Stimulated activated CD4-positive, alpha-beta T cell treated with anti-CD3 and anti-CD28 coated beads, Interleukin-1b, Interleukin-23, amount 100 ng/mL, for 1 hour (primary cell): ENCODE measurements at regions not wholly inside any gene's neighbourhood (a gene's known extent, or its start where the extent isn't known, plus 50 kb on each side); places are given as distances from the start of the nearest gene placed in this dataset.

Source experiments
- DNase-seq, 2 donors: peaks; one replicate each; pipeline ENCODE4 v3.0.0-alpha.2; 2020; ENCODE audit warnings: low read depth in 2 of 2

- DNase-seq = no peak
Observed at GRCh38 chr15:93719921-93720351, 511.4 kb upstream of the MCTP2 start.

GRCh38 chr15:93716615-93717231, 514.6 kb upstream of the MCTP2 start:
- DNase-seq = no peak

DNA sequence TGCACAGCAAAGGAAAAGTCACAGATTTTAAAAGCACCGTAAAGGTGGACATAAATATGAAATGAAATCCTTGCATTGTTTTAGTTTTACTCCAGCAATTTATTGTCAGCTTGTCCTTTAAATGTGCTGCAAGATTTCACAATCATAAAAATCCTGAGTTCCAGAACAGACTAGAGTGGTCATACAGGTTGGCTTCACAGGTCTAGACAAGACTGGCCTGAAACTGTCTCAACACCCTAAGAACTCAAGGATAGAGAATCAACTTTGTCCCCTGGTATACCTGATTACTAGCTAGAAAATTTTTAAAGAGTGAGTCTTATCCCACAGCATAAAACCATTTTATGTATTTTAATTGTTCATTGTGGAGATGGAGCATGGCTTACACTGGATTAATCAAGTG, 521.7 kb upstream of the MCTP2 start:
- no peak for DNase-seq

GRCh38 chr15:93708724-93709445, 522.5 kb upstream of the MCTP2 start:
- no peak for DNase-seq

- DNase-seq = no peak
Observed at GRCh38 chr15:93707751-93708150, 523.6 kb upstream of the MCTP2 start.

- no peak for DNase-seq
Observed at GRCh38 chr15:93706495-93707292, 524.7 kb upstream of the MCTP2 start.

DNA sequence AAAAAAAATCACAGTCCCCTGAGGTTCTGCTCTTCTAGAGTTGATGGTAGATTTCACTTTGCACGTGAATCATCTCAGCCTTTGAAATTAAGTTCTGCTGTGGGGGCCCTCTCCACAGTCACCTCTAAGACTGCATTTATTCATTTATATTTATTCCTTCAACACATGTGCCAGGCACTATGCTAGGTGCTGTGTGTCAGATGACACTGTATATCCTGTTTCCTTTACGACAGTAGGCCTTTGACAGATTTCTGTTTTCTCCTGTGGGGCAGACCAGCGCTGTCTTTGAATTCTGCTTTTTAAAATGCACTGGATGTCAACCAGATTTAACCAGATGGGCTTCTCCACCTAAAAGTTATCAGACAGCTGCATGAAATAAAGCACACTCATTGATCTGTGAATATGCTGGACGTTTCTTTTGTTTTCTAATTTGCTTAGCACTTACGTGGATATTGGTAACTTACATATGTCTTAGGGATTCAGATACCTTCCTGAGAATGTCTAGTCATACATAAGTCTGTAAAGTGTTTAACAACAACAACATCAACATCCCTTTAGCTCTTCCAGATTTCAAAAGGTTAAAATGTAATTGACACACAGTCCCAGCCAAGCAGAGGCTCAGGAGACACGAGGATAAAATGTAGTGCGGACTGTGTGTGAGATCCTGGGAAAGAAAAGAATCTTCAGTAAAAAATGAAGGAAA, 525.5 kb upstream of the MCTP2 start:
- DNase-seq = no peak

DNA sequence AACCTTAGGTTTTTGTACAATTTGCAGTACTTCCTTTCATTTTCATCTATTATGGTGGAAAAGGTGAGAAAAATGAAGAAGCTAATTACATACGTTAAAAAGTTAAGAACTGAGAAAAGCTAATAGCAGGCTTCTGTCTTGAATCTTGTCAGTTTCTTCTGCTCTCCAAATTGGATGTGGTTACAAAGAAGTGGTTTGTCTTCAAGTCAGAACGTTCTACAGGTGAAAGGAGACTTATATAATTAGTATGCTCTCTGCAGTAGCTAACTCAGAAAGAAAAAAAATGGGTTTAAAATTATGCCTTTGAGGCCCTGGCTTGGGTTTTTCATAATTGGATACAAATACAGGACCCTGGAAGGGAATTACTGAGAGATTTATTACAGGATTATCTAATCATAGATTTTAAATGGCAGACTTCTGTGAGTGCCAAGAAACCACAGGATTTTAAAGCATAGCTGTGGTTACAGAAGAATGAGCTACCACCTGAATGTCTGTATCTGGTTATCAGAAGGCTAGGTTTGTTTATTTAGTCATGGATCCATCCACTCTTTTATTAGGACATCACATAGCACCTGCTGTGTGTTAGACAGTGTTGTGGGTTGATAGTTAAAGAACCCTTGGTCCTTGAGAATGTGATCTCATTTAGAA, 528.1 kb upstream of the MCTP2 start:
- DNase-seq = no peak

DNA sequence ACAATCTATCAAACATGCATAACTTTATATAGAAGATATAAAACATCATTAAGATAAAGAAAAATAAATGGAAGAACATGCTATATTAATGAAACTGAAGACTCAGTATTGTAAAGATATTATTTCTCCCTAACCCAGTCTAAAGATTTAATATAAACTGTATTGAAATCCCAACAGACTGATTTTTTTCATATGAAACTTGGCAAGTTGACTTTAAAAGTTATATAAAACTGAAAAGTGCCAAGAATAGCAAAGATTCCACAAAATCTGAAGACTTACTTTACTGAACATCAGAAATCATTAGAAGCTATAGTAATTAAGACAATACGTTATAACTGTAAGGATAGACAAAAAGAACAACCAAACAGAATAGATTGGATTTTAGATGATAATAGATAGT, 531.3 kb upstream of the MCTP2 start:
- no peak for DNase-seq

- no peak for DNase-seq
Observed at GRCh38 chr15:93694033-93694432, 537.3 kb upstream of the MCTP2 start.

DNA sequence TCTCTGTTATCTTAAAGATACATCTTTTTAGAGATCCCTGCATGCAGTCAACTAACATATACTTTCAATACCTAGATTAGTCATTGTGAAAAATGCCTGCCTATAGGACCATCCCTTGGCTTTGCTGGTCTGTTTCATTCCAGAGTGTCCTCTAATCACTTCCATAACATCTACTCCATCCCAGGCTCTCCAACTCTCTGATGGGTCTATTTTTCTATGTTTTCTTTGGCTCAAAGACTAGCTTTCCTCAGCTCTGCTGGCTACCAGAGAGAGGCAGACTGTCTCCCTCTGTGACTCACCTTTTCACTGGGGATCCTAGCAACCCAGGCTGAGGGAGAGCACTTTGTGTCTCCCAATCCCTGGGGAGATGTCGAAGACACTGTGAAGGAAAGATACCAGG, 547.7 kb upstream of the MCTP2 start:
- no peak for DNase-seq

DNA sequence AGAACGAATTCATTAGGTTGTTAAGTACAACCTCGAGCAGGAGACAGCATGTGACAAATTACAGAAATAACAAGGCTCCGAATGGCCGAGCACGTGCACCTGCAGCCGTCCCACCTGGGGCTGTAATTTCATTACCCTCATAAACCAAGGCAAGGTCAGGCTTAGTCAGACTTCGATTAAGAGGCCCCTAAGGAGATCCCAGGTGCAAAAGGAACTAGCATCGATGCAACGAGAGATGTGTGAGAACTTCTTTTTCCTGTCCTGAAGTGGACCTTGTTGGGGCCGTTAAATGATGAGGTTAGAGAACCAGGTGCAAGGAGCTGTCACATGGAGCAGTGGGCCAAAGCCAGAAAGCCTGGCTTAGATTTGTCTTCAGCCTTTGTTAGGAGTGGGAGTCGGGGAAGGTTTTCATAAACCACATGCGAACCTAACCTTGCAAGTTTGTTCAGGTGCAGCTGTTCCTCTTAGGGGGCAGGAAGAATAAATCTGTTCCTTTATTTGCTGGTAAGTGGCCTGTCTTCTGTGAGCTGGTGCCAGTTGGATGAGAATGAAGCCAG, 559.9 kb upstream of the MCTP2 start:
- DNase-seq = no peak

GRCh38 chr15:93670931-93671330, 560.4 kb upstream of the MCTP2 start:
- DNase-seq = no peak

DNA sequence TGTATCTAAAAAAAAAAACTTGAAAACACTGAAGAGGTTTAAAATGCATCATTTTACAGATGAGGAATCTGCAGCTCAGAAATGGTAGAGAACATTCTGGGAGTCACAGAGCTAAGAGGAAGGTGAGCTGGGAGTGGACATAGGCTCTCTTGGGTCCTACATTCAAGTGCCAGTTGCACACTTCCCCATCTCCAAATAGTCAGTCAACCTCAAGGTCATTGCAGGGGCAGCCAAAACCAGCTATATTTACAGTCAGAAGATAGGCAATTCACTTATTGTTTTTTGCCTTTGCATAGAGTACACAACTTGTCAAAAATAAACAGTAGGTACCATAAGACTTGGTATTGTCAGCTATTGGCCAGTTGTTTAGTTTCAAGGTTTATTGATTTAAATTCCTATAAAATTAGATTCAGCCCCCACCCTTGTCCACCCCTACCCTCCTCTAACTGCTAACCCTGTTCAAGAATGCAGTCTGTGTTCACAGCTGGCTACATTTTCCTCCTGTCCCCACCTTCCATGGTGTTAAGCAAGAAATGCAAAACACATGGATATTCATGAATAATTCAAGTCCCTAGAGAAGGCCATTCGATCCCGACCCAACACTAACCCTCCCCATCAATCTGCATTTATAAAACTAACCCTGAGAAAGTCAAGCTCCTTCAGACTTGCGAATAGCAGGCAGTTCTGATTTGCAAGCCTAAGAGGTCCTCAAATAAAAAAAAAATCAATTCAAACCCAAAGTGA, 567.0 kb upstream of the MCTP2 start:
- DNase-seq = no peak

DNA sequence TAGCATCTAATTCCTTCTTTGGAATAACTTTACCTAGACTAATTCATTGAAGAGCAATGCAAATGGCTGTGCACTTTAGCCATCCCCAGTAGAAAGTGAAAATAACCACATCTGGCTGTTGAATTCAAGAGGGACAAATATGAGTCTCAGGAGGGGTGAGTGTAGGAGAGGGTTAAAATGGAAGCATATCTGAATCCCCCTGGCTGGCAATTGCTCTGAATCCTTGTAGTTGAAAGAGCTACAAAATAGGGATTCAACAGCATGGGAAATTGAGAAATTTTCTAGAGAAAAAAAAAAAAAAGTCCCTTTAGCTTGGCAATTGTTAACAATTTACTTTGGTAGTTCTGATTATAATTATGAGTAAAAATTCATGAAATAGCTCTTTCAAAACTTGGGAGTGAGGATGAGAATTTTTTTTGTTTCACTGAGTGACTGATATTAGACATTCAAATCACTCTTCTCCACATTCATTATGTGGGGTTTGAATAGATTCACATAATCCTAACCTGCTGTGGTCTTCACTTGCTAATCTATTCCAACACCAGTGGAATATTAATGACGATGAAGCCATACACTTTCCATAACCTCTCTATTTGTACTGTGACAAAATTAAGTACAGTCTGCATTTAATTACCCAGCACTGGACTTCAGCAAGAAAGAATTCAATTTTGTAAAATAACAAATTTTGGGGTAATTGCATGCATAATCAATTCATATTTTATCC, 569.0 kb upstream of the MCTP2 start:
- no peak for DNase-seq

DNA sequence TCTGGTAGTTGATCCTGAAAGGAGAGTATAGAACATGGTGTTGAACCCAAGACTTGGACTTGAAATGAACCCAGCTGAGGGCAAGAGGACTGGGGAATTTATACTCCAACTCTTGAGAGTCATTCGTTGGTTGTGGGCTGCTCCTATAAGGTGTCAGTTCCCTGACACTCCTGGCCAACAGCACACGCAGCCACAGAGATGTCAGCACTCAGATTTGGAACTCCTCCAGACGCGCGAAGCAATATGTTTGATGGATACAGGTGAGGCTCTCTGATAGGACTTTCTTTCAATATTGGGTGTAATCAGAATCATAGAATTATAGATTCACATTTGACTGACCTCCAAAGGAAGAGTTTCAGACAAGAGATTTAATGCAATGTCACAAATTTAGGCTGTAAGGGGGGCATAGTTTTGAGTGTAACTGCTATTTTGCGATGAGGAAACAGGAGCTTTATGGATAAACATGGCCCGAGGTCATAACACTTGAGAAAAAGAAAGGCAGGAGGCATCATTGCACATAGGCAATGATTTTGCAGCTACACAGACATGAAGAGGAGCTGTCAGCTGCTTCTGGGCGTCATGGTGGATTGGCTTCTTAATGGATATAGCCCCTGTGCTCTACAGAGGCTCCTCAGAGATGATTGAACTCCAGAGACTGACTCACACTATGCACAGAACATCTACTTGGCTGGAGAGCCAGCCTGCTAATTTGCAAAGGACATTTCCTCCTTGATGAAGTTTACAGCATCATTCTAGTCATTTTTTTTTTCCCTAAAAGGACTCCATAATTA, 569.2 kb upstream of the RGMA start:
- DNase-seq = no peak

DNA sequence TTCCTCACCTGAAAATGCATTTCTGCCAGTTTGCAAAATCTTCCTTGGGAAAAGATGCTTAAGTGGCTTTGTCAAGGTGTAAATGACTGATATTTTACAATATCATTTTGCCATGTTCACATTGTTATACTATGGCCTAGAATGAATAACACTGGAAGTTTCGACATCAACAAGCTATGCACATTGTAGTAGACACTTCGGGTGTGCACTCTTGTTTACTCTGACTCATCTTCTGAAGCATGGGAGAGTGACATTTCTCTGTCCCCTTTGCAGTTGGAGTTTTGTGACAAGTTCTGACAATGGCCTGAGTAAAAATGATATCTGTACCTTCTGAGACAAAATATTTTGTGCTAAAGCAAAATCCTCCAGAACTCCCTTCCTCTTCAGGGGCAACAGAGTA, 567.0 kb upstream of the RGMA start:
- no peak for DNase-seq

GRCh38 chr15:93649691-93650235, 560.8 kb upstream of the RGMA start:
- DNase-seq = no peak

DNA sequence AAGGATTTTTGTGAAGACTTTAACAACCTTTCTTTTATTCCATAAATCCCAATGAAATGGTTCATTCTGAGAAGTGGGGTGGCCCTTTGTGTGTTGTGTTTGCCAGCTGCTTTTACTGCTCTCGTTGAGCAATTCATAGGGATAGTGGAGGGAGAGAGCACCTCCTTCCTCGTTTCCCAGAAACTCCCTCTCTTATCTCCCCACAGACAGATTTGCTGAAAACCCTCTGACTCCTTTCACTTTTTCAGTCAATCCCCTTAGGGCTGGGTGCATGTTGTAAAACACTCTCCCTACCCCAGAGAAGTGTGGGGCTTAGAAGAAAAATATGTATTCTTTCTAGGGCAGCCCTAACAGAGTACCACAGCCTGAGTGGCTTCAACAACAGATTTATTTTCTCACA, 557.2 kb upstream of the RGMA start:
- DNase-seq = no peak
